Ramos (cell line): ENCODE measurements at regions not wholly inside any gene's neighbourhood (a gene's known extent, or its start where the extent isn't known, plus 50 kb on each side); places are given as distances from the start of the nearest gene placed in this dataset.
"Not testable (repeated sequence)": the region's sequence is repeated elsewhere in the genome, so short reads cannot be mapped to it uniquely, and the experiment has no call there.

Experiments used
- in situ Hi-C: fragments of 300-500 bp; cut with MboI; formaldehyde crosslinking; loops from one replicate; pipeline ENCODE4 v1.14.3; 2022; ENCODE audit warnings: low sequenced_read_pairs; ENCODE audit not compliant: unreplicated experiment

GRCh38 chr2:13694673-13695072 is 937.8 kb upstream of the LRATD1 start:
- in situ Hi-C loops = no loop called here

DNA sequence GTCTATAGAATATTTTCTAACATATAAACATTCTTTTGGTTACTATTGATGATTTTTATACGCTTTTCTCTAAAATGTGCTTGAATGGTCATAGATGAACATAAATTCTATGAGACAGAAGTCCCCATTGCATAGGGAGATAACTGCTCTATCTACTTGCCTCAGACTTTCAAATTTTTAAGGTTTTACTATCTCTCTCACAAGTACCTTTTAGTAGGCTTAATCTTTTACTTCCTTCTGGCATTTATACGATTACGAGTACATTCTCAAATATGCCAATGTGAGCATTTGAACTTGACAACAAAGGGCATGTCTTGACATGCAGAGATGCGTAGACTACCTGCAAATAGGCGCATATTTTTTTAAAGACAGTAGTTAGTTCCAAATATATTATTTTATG is 935.9 kb upstream of the LRATD1 start:
- in situ Hi-C loops = no loop called here

- in situ Hi-C loops = no loop called here
Measured at GRCh38 chr2:13698847-13699246, 933.7 kb upstream of the LRATD1 start.

DNA sequence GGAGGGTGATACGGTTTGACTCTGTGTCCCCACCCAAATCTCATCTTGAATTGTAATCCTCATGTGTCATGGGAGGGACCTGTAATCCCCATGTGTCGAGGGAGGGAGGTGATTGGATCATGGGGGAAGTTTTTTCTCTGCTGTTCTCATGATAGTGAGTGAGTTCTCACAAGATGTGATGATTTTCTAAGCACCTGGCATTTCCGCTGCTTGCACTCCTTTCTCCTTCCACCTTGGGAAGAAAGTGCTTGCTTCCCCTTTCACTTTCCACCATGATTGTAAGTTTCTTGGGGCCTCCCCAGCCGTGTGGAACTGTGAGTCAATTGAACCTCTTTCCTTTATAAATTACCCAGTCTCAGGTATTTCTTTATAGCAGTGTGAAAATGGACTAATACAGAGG is 932.6 kb upstream of the LRATD1 start:
- in situ Hi-C loops = not testable (repeated sequence)

GRCh38 chr2:13711154-13711553 is 921.4 kb upstream of the LRATD1 start:
- in situ Hi-C loops = no loop called here

- in situ Hi-C loops = no loop called here
Measured at GRCh38 chr2:13714466-13714865, 918.1 kb upstream of the LRATD1 start.

- in situ Hi-C loops = no loop called here
Measured at GRCh38 chr2:13725945-13726344, 906.6 kb upstream of the LRATD1 start.

DNA sequence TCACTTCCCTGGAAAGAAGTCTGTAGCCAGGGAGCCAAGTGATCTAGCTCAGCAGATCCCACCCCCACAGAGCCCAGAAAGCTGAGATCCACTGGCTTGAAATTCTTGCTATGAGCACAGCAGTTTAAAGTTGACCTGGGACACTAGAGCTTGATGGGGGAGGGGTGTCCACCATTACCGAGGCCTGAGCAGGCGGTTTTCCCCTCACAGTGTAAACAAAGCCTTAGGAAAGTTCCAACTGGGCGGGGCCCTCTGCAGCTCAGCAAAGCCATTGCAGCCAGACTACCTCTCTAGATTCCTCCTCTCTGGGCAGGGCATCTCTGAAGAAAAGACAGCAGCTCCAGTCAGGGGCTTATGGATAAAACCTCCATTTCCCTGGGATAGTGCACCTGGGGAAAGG is 887.2 kb upstream of the LRATD1 start:
- in situ Hi-C loops = no loop called here

DNA sequence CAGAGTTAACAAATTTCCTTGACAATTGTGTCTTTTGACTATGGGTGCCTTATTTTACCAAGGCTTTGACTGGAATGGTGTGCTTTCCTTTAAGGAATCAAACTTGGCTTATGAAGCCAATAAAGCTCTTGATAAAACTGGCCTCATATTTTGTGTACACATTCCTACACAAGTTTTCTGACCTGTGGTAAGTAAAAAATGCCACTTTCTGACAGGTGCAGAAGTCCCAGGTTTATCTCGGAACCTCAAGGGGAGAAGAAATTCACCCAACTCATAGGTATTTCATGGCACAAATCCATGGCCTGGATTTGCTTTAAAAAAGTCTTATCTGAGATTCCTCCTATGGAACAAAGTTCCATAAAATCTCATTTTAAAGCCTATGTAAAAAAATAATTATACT is 880.6 kb upstream of the LRATD1 start:
- in situ Hi-C loops = no loop called here

- in situ Hi-C loops = no loop called here
Measured at GRCh38 chr2:13758412-13758811, 874.1 kb upstream of the LRATD1 start.

DNA sequence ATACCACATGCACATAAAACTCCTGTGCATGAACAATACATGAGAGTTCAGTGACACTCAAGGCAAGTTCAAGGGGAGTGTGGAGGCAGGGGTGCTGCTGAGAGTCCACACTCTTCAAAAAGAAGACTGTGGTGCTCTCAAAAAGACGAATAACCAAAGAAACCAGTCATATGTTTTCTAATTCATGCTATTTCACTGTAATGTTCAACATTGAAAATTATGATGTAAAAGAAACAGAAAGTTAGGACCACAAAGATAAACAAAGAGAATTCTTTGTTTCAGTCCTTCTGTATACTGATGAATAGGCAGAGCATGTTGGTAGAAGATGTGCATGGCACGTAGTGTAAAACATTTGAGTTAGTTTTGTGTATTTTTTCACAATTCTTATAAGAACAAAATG is 864.2 kb upstream of the LRATD1 start:
- in situ Hi-C loops = no loop called here

DNA sequence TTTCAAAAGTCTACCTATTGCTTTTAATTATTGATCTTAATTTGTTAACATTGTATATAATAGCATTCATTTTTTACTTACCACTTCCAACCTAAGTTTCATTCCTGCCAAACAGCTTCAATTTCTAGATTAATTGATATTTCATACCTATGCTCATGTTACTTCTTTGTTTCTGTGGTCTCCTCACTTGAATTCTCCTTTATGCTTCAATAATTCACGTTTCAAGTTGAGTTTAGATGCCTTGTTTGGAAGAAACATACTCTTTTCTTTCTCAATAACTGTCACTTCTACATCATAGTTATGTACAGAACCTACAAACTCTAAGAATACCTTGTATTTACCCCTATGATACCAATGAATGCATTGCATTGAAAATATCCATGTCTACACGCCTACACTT is 862.2 kb upstream of the LRATD1 start:
- in situ Hi-C loops = no loop called here

- in situ Hi-C loops = no loop called here
Measured at GRCh38 chr2:13779996-13780395, 852.5 kb upstream of the LRATD1 start.

DNA sequence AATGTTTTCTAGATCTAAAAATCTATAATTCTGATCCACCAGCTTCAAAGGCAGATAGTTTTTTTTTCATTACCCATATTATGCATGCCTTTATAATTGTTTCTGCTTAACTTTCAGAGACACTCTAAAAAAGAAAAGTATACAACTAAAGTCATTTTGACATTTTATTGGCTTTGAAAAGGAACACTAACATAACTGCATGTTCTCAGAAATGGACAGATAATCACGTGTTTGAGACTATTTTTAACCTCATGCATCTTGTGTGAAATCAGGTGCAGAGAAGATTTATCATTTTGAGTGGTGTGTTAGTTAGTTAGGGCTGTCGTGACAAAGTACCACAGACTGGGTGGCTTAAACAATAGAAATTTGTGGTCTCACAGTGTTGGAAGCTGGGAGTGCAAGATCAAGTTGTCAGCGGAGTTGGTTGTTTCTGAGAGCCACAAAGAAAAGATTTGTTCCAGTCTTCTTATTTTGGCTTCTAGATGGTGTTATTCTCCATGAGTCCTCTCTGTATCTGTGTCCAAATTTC is 841.4 kb upstream of the LRATD1 start:
- in situ Hi-C loops = no loop called here

DNA sequence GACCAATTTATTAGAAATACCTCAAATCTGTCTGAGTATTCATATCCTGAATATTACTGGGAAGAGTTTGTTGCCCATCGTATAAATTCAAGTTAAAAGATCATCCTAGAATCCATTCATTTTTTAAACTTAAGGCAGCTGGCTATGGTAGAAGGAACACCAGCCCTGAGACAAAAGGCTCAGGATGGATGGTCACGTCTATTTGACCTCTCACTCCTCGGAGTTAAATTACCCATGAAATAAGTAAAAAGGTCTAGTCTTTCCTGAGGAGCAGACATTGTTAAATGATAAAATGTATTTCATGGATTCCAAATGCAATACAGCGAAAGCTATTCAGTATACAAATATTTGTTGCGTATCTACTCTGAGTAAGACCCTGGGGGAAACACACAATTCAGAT is 826.0 kb upstream of the LRATD1 start:
- in situ Hi-C loops = no loop called here

GRCh38 chr2:13813236-13813635 is 819.3 kb upstream of the LRATD1 start:
- in situ Hi-C loops = no loop called here

DNA sequence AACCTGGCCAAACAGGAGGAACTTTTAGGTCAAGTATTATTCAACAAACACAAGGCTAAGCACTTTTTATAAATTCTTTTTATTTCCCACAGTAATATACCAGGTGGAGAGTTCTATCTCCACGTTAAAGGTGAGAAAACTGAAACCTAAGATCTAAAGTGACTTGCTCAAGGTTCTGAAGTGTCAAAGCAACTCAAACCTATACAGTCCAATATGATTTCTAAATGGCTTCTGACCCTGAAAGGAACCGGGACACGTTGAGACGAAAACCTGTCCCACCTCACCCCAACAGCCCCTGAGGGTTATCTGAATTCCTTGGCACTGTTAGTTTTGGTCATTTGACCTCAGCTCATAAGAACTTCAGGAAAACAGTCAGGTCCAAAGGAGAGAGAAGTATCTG is 814.5 kb upstream of the LRATD1 start:
- in situ Hi-C loops = no loop called here

DNA sequence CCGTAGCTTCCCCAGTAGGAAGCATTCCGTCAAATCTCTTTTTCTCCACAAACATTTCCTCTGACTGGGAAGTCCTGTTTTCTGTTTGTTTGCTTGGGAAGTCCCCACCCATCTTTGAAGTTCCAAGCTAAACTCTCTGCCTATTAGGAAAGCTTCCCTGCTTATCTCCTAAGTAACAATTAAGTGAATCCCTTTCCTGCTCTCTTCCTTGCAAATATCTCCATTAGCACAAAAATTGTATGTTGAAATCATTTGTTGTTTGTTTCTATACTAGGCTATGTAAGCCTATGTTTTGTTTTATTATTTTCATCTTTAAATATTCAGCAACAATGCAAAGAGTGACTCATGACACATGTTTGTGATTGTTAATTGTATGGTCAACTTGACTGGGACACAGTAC is 812.6 kb upstream of the LRATD1 start:
- in situ Hi-C loops = no loop called here

DNA sequence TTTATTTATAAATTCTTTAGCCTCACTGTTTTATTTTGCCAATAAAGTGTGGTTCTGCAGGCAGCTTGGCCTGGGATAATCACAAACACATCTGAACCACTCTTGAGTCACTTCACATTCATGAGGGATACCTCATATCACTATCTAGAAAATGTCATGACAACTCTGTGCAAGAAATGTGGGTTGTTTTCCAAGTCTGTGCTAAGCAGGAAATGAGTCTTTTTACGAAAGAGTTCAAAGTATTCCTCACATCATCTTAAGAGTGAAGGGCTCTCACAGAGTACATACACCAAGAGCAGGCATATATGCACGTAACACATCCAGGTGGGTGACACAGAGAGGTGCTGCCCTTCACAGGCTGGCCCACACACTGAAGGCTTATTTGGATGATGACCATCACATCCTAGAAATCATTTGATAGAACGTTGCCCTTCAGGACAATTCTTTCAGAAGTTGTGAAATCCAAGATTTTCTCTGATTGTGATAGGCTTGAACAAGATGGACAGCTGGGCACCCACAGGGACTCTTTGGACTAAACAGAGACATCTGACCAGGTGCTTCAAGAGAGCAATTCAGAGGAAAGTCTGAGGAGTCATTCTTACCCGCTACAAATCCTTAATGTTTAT is 811.1 kb upstream of the LRATD1 start:
- in situ Hi-C loops = no loop called here

- in situ Hi-C loops = no loop called here
Measured at GRCh38 chr2:13822365-13822764, 810.2 kb upstream of the LRATD1 start.

GRCh38 chr2:13826314-13826853 is 806.1 kb upstream of the LRATD1 start:
- in situ Hi-C loops = no loop called here

GRCh38 chr2:13858626-13859025 is 773.9 kb upstream of the LRATD1 start:
- in situ Hi-C loops = no loop called here
